ENCODE measurements at regions not wholly inside any gene's neighbourhood (a gene's known extent, or its start where the extent isn't known, plus 50 kb on each side); places are given as distances from the start of the nearest gene placed in this dataset.
A peak's percentile ranks its signal among the peaks of the same experiment; 100 is the strongest.

- DNase-seq: no peak
Measured at GRCh38 chr6:120200853-120201252, 851.3 kb upstream of the MAN1A1 start.

- DNase-seq: no peak
Measured at GRCh38 chr6:120198033-120198432, 848.5 kb upstream of the MAN1A1 start.

- DNase-seq: no peak
Measured at GRCh38 chr6:120186080-120186479, 836.5 kb upstream of the MAN1A1 start.

GRCh38 chr6:120173250-120173649 is 823.7 kb upstream of the MAN1A1 start:
- no peak for DNase-seq

GRCh38 chr6:120164531-120164930 is 815.0 kb upstream of the MAN1A1 start:
- DNase-seq: no peak

- DNase-seq: no peak
Measured at GRCh38 chr6:120157873-120158272, 808.3 kb upstream of the MAN1A1 start.

GRCh38 chr6:120147071-120147871 is 797.7 kb upstream of the MAN1A1 start:
- DNase-seq: no peak

- DNase-seq: no peak
Measured at GRCh38 chr6:120141601-120142000, 792.0 kb upstream of the MAN1A1 start.

- DNase-seq: no peak
Measured at GRCh38 chr6:120137492-120137891, 787.9 kb upstream of the MAN1A1 start.

GRCh38 chr6:120129228-120129627 is 779.7 kb upstream of the MAN1A1 start:
- DNase-seq: no peak

- no peak for DNase-seq
Measured at GRCh38 chr6:120122401-120122800, 772.8 kb upstream of the MAN1A1 start.

GRCh38 chr6:120116343-120116742 is 766.8 kb upstream of the MAN1A1 start:
- no peak for DNase-seq

- DNase-seq: no peak
Measured at GRCh38 chr6:120112980-120113379, 763.4 kb upstream of the MAN1A1 start.

- no peak for DNase-seq
Measured at GRCh38 chr6:120111001-120111400, 761.4 kb upstream of the MAN1A1 start.

GRCh38 chr6:120108061-120108795 is 758.7 kb upstream of the MAN1A1 start:
- no peak for DNase-seq

- DNase-seq: no peak
Measured at GRCh38 chr6:120103618-120104017, 754.1 kb upstream of the MAN1A1 start.

- DNase-seq: no peak
Measured at GRCh38 chr6:120096696-120097260, 747.2 kb upstream of the MAN1A1 start.

GRCh38 chr6:120083186-120083585 is 733.6 kb upstream of the MAN1A1 start:
- no peak for DNase-seq

GRCh38 chr6:120077489-120077888 is 727.9 kb upstream of the MAN1A1 start:
- no peak for DNase-seq

- DNase-seq: no peak
Measured at GRCh38 chr6:120058410-120058809, 708.8 kb upstream of the MAN1A1 start.

GRCh38 chr6:120056085-120056484 is 706.5 kb upstream of the MAN1A1 start:
- DNase-seq: peak; percentile 4

- DNase-seq: no peak
Measured at GRCh38 chr6:120055071-120055470, 705.5 kb upstream of the MAN1A1 start.

- no peak for DNase-seq
Measured at GRCh38 chr6:120039664-120040063, 690.1 kb upstream of the MAN1A1 start.

GRCh38 chr6:120031837-120032236 is 682.3 kb upstream of the MAN1A1 start:
- no peak for DNase-seq

Measured in inflammatory macrophage treated with lipopolysaccharide for 4 hours (primary cell).